Natural killer cell treated with Interleukin-12 subunit alpha and Interleukin-12 subunit beta and Interleukin-15 and Interleukin-18, amount 100 ng/mL, for 72 hours (primary cell): ENCODE measurements at regions not wholly inside any gene's neighbourhood (a gene's known extent, or its start where the extent isn't known, plus 50 kb on each side); places are given as distances from the start of the nearest gene placed in this dataset.

Experiments used
- ATAC-seq, 2 donors: fragments of 150-1000 bp; cut with Tn5 transposase in 1 of 2; sonication (Bioruptor Pico), chemical (Tn5 transposase) in 1 of 2; 2 replicates each; pipeline ENCODE4 v1.10.0; 2021
- DNase-seq: peaks from one replicate; pipeline ENCODE4 v3.0.0; 2022; ENCODE audit warnings: low spot score
- H3K27ac Mint-ChIP-seq, 2 donors: 1 replicate in 1 of 2; 2 replicates in 1 of 2; pipeline ENCODE4 v1.8.0; 2022; ENCODE audit warnings: mixed read lengths in 2 of 2, mild to moderate bottlenecking in 1 of 2, moderate library complexity in 1 of 2
- H3K27me3 Mint-ChIP-seq, 2 donors: 1 replicate in 1 of 2; 2 replicates in 1 of 2; pipeline ENCODE4 v1.8.0; 2022; ENCODE audit warnings: mixed read lengths in 2 of 2
- H3K36me3 Mint-ChIP-seq: one replicate; pipeline ENCODE4 v1.8.0; 2022; ENCODE audit warnings: mixed read lengths
- H3K4me1 Mint-ChIP-seq, 2 donors: 1 replicate in 1 of 2; 2 replicates in 1 of 2; pipeline ENCODE4 v1.8.0; 2022; ENCODE audit warnings: low read depth in 2 of 2, mixed read lengths in 2 of 2, mild to moderate bottlenecking in 1 of 2
- H3K4me3 Mint-ChIP-seq: one replicate; pipeline ENCODE4 v1.8.0; 2022; ENCODE audit warnings: mixed read lengths
- H3K9me3 Mint-ChIP-seq: 2 replicates; pipeline ENCODE4 v1.8.0; 2022; ENCODE audit warnings: mixed read lengths

GRCh38 chr14:53491256-53491883 lies 338.2 kb upstream of the DDHD1 start:
- peaks cover 5% of the 10 kb centered on the region for H3K9me3 Mint-ChIP-seq
- H3K27ac Mint-ChIP-seq: no peak overlapping the region
- H3K27me3 Mint-ChIP-seq: no peaks in the 10 kb centered on the region
- peaks cover 1% of the 10 kb centered on the region for H3K36me3 Mint-ChIP-seq
- DNase-seq (no peak), ATAC-seq (no peak)
- no peak overlapping the region for H3K4me3 Mint-ChIP-seq
- H3K4me1 Mint-ChIP-seq: no peaks in the 10 kb centered on the region

- no peaks in the 10 kb centered on the region for H3K27me3 Mint-ChIP-seq
- H3K36me3 Mint-ChIP-seq: peaks cover 4% of the 10 kb centered on the region
- DNase-seq (no peak), ATAC-seq (no peak)
- no peaks in the 10 kb centered on the region for H3K4me1 Mint-ChIP-seq
- H3K27ac Mint-ChIP-seq: no peak overlapping the region
- H3K4me3 Mint-ChIP-seq: no peak overlapping the region
- H3K9me3 Mint-ChIP-seq: peaks cover 12% of the 10 kb centered on the region
Measured at GRCh38 chr14:53478174-53478573, 325.1 kb upstream of the DDHD1 start.

- no peak overlapping the region for H3K27ac Mint-ChIP-seq
- no peaks in the 10 kb centered on the region for H3K9me3 Mint-ChIP-seq
- no peaks in the 10 kb centered on the region for H3K4me1 Mint-ChIP-seq
- H3K27me3 Mint-ChIP-seq: no peaks in the 10 kb centered on the region
- DNase-seq (no peak), ATAC-seq (no peak)
- H3K36me3 Mint-ChIP-seq: peaks cover 4% of the 10 kb centered on the region
- H3K4me3 Mint-ChIP-seq: no peak overlapping the region
Measured at GRCh38 chr14:53473480-53473879, 320.4 kb upstream of the DDHD1 start.

- Mint-ChIP-seq H3K36me3 (no peaks in the 10 kb centered on the region), H3K27ac (no peak overlapping the region), H3K9me3 (no peaks in the 10 kb centered on the region), H3K4me1 (no peaks in the 10 kb centered on the region), H3K4me3 (no peak overlapping the region), H3K27me3 (no peaks in the 10 kb centered on the region)
- no peak for DNase-seq
- ATAC-seq: no peak
Measured at GRCh38 chr14:53472306-53472705, 319.2 kb upstream of the DDHD1 start.

GRCh38 chr14:53470351-53471043 lies 317.4 kb upstream of the DDHD1 start:
- DNase-seq: no peak
- no peak overlapping the region for H3K27ac Mint-ChIP-seq
- no peaks in the 10 kb centered on the region for H3K9me3 Mint-ChIP-seq
- H3K4me1 Mint-ChIP-seq: no peaks in the 10 kb centered on the region
- H3K27me3 Mint-ChIP-seq: no peaks in the 10 kb centered on the region
- no peak for ATAC-seq
- H3K36me3 Mint-ChIP-seq: no peaks in the 10 kb centered on the region
- H3K4me3 Mint-ChIP-seq: no peak overlapping the region

- DNase-seq (no peak), ATAC-seq (no peak)
- Mint-ChIP-seq H3K4me3 (no peak overlapping the region), H3K27me3 (no peaks in the 10 kb centered on the region), H3K36me3 (no peaks in the 10 kb centered on the region), H3K4me1 (no peaks in the 10 kb centered on the region), H3K9me3 (no peaks in the 10 kb centered on the region), H3K27ac (no peak overlapping the region)
Measured at GRCh38 chr14:53468876-53469275, 315.8 kb upstream of the DDHD1 start.

GRCh38 chr14:53464376-53464775 lies 311.3 kb upstream of the DDHD1 start:
- H3K27ac Mint-ChIP-seq: no peak overlapping the region
- ATAC-seq (no peak), DNase-seq (no peak)
- H3K36me3 Mint-ChIP-seq: no peaks in the 10 kb centered on the region
- no peaks in the 10 kb centered on the region for H3K4me1 Mint-ChIP-seq
- H3K9me3 Mint-ChIP-seq: peaks cover 2% of the 10 kb centered on the region
- no peak overlapping the region for H3K4me3 Mint-ChIP-seq
- peaks cover 0 to 7% of the 10 kb centered on the region in 2 donors for H3K27me3 Mint-ChIP-seq

- DNase-seq: no peak
- Mint-ChIP-seq H3K4me1 (no peaks in the 10 kb centered on the region), H3K27me3 (peaks cover 0 to 7% of the 10 kb centered on the region in 2 donors), H3K9me3 (peaks cover 2% of the 10 kb centered on the region), H3K27ac (no peak overlapping the region), H3K36me3 (no peaks in the 10 kb centered on the region), H3K4me3 (no peak overlapping the region)
- ATAC-seq: no peak
Measured at GRCh38 chr14:53462931-53463778, 310.0 kb upstream of the DDHD1 start.

- peaks cover 0 to 7% of the 10 kb centered on the region in 2 donors for H3K27me3 Mint-ChIP-seq
- no peak overlapping the region for H3K4me3 Mint-ChIP-seq
- no peak for ATAC-seq
- H3K9me3 Mint-ChIP-seq: peaks cover 2% of the 10 kb centered on the region
- no peaks in the 10 kb centered on the region for H3K36me3 Mint-ChIP-seq
- no peak for DNase-seq
- no peak overlapping the region for H3K27ac Mint-ChIP-seq
- H3K4me1 Mint-ChIP-seq: no peaks in the 10 kb centered on the region
Measured at GRCh38 chr14:53461858-53462257, 308.7 kb upstream of the DDHD1 start.

- Mint-ChIP-seq H3K4me1 (no peaks in the 10 kb centered on the region), H3K4me3 (no peak overlapping the region), H3K27ac (no peak overlapping the region), H3K27me3 (peaks cover 0 to 7% of the 10 kb centered on the region in 2 donors), H3K36me3 (no peaks in the 10 kb centered on the region), H3K9me3 (peaks cover 2% of the 10 kb centered on the region)
- ATAC-seq (no peak), DNase-seq (no peak)
Measured at GRCh38 chr14:53460544-53460943, 307.4 kb upstream of the DDHD1 start.

GRCh38 chr14:53458368-53458814 lies 305.3 kb upstream of the DDHD1 start:
- DNase-seq (no peak), ATAC-seq (no peak)
- Mint-ChIP-seq H3K27me3 (peaks cover 0 to 7% of the 10 kb centered on the region in 2 donors), H3K4me1 (no peaks in the 10 kb centered on the region), H3K9me3 (peaks cover 5% of the 10 kb centered on the region), H3K4me3 (no peak overlapping the region), H3K36me3 (no peaks in the 10 kb centered on the region), H3K27ac (no peak overlapping the region)

GRCh38 chr14:53456931-53457330 lies 303.8 kb upstream of the DDHD1 start:
- Mint-ChIP-seq H3K4me3 (no peak overlapping the region), H3K36me3 (no peaks in the 10 kb centered on the region), H3K4me1 (no peaks in the 10 kb centered on the region), H3K27me3 (peaks cover 0 to 7% of the 10 kb centered on the region in 2 donors), H3K27ac (no peak overlapping the region), H3K9me3 (peaks cover 5% of the 10 kb centered on the region)
- ATAC-seq: no peak
- no peak for DNase-seq

- Mint-ChIP-seq H3K27ac (no peak overlapping the region), H3K27me3 (no peaks in the 10 kb centered on the region), H3K4me1 (no peaks in the 10 kb centered on the region), H3K4me3 (no peak overlapping the region), H3K9me3 (peaks cover 5% of the 10 kb centered on the region), H3K36me3 (no peaks in the 10 kb centered on the region)
- DNase-seq (no peak), ATAC-seq (no peak)
Measured at GRCh38 chr14:53452005-53452673, 299.0 kb upstream of the DDHD1 start.
